SK-N-MC (cell line): ENCODE measurements at regions not wholly inside any gene's neighbourhood (a gene's known extent, or its start where the extent isn't known, plus 50 kb on each side); places are given as distances from the start of the nearest gene placed in this dataset.

ENCODE experiments used
- EZH2 ChIP-seq: fragments of 200-600 bp; sonication (generic); IDR thresholded peaks from one replicate; pipeline ENCODE4 v1.6.1; 2017; ENCODE audit warnings: antibody characterized with exemption
- FOXP2 ChIP-seq: optimal IDR thresholded peaks from 2 replicates; pipeline ENCODE3; 2011; ENCODE audit warnings: mild to moderate bottlenecking, moderate library complexity; ENCODE audit not compliant: insufficient read depth; ENCODE audit errors: extremely low read length, control extremely low read depth
- POLR2AphosphoS5 ChIP-seq: IDR thresholded peaks from 2 replicates; pipeline ENCODE4 v1.6.1; 2012; ENCODE audit warnings: mild to moderate bottlenecking, low read depth, low read length, borderline replicate concordance

- TF ChIP-seq POLR2AphosphoS5, result no peak
- no peak for TF ChIP-seq FOXP2
- no peak for TF ChIP-seq EZH2
These were observed 321.4 kb downstream of the MSX2 start for GRCh38 chr5:175045820-175046219.
